ENCODE measurements at regions not wholly inside any gene's neighbourhood (a gene's known extent, or its start where the extent isn't known, plus 50 kb on each side); places are given as distances from the start of the nearest gene placed in this dataset.
A peak's percentile ranks its signal among the peaks of the same experiment; 100 is the strongest.

DNA sequence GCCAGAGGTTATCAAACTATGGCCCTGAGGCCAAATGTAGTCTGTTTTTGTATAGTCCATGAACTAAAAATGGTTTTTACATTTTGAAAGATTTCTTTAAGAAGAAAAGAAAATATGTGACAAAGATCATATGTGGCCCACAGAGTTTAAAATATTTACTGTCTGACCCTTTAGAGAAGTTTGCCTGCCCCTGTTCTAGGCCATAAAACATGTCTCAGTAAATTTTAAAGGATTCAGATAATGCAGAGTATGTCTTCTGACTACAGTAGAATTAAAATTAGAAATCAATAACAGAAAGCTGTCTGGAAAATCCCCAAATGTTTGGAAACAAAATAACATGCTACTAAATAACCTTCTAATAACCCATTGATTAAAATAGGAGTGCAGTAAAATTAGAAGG lies 86.3 kb downstream of the KCNRG start:
- DNase-seq: no peak

DNA sequence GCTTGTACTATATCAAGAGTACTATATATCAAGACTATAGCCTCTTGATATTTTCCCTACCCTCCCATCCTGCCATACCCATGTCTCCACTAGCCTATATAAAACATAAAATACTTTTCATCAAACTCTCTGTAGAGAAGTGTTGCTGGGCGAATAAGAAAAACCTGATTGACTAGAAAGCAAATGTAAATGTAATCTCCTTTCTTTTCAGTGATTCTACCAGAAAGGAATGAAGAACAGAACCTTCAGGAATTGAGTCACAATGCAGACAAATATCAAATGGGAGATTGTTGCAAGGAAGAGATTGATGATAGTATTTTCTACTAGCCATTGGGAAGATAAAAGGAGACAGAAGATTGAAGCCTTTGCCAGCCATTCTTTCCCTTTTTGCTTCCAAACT lies 89.2 kb downstream of the KCNRG start:
- no peak for DNase-seq

GRCh38 chr13:50106559-50106958 lies 91.3 kb downstream of the KCNRG start:
- DNase-seq: no peak

DNA sequence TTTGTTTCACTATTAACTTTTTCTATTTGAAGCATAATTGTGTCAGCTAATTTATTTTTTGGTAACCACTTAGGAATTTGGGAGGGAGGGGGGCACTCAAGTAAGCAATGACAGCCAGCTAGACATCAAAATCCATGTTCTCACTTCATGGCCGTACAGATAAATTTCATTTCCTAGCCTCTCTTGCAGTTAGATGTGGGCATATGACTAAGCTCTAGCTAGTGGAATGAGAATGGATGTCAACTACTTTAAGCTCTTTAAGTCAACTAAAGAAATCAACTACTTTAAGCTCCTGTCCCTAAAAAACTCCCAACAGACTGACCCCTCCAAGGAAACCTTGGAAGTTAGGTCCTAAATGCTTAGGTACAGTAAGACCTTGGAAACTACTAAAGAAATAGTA lies 92.0 kb downstream of the KCNRG start:
- no peak for DNase-seq

DNA sequence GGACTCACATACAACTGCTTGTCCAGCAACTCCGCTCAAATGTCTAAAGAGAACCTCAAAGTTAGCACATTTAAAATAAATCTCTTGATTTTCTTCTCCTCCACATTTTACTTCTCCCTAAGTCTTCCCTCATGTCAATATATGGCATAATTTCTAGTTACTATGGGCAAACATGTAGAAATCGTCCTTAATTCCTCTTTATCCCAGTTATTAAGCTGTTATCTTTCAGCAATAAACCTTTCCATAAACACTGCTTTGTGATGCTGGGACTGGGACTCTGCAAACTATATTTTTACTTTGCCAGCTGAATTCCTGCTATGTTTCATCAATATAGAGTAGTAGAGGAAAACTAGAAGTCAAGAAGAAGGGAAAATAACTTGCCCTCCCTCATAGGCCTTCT lies 99.7 kb downstream of the KCNRG start:
- no peak for DNase-seq

- DNase-seq: no peak
Measured at GRCh38 chr13:50115695-50116094, 100.5 kb downstream of the KCNRG start.

GRCh38 chr13:50116430-50116973 lies 101.3 kb downstream of the KCNRG start:
- no peak for DNase-seq

GRCh38 chr13:50119591-50119990 lies 104.3 kb downstream of the KCNRG start:
- DNase-seq: peak; percentile 18 to 23

- no peak for DNase-seq
Measured at GRCh38 chr13:50122455-50122854, 107.2 kb downstream of the KCNRG start.

GRCh38 chr13:50123002-50123401 lies 107.8 kb downstream of the KCNRG start:
- DNase-seq: no peak

DNA sequence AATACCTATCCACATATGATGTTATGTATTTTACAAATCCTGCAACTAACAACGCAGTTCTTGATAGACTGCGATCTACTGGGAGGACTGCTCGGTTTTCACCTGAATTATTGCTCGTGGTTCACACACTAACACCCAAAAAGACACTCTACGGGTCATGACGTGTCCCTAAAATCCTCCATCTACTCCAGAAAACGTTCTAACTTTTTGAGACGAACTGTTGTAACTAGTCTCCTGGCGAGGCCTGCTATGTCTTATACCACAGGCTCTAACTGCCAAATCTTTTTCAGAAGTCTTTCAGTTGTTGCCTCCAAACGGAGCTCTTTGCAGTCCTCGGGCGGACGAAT lies 108.2 kb downstream of the KCNRG start:
- no peak for DNase-seq

GRCh38 chr13:50123862-50124535 lies 108.8 kb downstream of the KCNRG start:
- DNase-seq: peak; percentile 97

DNA sequence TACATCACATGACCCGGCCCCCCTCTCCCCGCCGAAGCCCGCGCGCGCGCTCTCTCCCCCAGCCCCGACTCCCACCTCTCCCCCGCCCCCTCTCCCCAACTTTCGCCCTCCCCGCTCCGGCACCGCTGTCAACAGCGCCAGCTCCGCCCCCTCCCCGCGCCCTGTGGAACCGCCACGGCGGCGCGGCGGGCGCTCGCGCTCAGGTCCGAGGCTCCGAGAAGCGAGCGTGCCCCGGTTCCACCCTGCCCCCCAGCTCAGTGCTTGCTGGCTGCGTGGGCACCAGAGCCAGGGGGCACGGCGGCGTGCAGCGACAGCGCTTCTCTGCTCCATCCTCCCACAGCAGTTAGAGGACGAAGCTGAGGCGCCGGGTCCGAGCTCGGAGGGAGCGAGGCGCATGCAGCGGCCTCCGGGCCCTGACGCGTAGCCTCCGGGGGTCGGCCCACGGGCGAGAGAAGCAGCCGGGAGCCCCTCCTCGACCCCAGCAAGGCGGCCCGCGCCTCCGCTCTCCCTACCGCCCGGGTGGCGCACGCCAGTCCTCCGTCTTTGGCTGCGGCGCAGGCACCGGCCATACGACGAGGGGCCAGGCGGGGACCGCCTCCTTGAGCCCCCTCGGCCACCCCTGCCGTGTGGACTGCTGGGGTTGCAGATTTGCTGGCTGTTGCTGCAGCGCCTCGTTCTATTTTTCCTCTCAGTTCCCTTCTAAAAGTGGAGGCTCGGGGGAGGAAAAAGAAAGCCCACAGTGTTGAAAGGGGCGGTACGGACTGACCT lies 109.5 kb downstream of the KCNRG start:
- DNase-seq: no peak

GRCh38 chr13:50125304-50125553 lies 110.0 kb downstream of the KCNRG start:
- DNase-seq: no peak

DNA sequence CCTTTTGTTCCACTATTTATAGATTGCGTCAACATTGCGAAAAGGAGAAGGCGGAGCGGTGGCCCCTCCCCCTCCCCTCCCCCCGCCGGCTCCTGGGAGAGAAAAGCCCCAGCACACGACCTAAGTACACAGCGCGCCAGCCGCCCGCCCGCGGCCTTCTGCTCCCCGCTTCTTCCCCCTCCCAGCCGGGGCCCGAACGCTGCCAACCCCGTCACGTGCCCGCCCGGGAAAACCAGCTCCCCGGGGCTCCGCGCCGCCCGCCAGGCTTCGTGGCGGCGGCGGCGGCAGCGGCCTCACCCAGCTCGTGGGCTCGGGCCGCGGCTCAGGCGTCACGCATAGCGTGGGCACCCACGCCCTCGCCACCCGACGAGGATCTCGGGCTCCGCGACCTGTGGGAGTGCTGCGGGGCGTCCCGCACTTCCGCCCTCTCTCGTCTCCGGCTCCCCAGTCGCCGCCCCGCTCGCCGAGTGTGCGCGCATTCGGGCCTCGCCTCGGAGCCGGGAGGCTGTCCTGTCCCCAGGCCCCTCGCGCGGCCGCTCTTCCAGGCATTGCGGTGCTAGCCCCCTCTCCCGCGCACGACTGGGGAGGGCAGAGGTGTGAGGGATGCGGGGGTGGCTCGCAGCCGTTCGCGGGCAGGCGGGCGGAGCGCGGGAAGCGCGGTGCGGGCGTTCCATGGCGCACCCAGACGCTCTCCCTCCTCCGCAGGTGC lies 110.5 kb downstream of the KCNRG start:
- peak; percentile 90 to 91 for DNase-seq

DNA sequence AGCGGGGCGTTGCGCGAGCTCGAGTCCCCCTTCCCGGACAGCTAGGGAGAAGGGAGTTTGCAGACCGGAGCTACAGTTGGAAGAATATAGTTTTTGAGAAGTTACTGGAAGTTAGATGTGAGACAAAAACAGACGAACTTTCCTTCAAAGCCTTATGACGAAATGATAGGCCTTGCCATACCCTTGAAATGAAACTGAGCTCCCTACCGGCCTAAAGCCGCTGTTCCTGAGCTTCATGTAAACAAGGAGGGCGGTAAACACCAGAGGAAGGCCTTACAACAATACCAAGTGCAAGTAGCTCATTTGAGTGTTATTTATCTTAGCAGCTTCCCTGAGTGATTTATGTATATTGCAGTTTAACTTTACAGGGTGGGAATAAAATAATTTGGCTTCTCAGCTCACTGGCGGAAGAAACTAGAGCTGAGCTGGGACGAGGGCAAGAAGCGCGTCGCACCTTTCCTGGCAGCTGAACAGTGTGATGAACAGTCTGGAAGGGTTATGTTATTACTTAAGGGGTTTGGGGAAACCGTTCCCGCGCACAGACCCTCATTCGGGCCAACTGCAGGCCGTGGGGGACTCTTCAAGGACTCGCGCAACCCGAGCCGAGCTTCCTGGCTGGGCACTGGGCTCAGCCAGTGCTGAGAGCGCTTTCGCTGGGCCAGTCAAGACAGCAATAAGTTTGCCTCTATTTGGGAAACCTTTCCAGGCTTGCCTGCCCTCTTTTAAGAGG lies 111.2 kb downstream of the KCNRG start:
- DNase-seq: peak; percentile 35 to 45

DNA sequence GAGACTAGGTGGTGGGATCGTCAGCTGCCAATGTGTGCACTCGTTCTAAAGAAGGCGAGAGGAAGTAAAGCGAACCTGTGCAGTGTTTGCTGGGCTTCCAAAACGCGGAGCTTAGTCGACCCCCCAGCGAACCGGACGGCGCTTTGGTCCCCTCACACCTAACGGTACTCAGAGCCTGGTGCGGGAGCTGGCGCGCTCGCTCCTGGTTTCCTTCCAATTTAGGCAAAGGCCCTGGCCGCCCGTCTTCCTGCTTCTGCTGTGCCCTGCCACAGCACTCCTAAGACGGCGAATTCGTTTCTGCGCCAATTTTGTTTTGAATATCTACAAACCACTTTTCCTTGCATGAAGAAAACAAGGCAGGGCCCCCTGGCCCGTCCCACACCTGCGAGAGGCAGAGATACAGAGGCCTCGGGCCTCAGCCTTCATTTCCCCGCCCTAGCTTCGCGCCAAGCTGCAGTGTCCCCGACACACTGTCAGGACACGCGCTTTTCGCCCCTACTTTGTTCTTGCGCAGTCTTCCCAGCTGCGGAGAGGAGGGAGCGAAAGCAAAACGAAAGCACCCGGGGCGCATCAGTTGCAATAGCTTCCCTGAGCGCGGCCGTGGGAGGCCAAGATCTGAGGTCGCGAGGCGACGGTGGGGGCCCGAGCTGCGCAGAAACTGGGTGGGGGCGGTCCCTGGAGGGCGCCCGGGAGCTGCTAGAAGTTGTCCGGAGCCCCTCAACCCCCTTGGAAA lies 111.9 kb downstream of the KCNRG start:
- DNase-seq: peak; percentile 71 to 72

DNA sequence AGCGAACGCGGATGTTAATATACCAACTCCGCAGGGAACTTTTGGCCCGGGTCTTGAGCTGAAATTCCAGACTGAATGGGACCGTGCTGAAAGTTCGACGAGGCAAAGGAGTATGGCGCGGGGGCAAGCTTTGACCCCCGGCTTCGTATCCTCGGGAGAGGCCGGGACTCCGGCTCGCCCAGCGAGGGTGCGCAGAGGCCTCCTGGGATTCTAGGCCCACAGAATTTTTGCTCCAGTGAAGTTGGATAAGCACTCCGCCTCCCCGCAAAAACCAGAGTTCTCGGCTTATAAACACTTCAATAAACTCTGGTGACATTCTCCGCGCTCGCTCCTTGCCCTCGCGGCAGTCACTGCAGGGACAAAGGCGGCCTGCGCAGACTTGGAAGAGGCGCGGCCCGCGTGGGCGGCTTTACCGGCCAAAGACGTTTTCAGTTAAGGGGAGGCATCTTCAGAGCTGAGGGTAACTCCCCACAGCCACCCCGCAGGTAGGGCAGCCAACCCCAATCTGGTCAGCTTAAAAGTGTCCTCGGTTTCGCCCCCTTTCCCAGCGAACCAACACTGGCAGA lies 112.6 kb downstream of the KCNRG start:
- no peak for DNase-seq

DNA sequence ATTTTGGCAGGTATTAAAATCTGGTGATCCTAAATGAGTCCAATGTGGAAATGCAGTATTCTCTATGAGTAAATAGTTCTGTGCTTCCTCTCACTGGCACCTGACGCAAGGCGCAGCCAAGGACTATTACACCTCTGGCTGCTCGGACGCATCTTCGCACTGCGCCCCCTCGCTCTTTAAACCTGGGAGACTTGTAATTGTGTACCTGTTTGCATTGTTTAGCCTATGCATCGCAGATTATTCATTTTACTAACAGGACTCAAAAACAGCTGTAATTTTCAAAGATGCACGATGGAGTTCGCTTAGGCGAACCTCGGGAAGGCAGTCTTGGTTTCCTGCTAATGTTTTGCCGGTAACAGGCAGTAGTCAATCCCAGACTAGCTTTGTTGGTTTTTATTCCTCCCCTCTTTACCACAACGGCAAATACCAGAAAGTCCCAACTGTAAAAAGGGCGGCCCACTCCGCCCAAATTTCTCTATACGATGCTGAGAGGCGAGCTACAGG lies 113.2 kb downstream of the KCNRG start:
- DNase-seq: no peak

GRCh38 chr13:50129081-50129705 lies 113.9 kb downstream of the KCNRG start:
- peak in 1 of 2 donors; percentile 26 for DNase-seq

DNA sequence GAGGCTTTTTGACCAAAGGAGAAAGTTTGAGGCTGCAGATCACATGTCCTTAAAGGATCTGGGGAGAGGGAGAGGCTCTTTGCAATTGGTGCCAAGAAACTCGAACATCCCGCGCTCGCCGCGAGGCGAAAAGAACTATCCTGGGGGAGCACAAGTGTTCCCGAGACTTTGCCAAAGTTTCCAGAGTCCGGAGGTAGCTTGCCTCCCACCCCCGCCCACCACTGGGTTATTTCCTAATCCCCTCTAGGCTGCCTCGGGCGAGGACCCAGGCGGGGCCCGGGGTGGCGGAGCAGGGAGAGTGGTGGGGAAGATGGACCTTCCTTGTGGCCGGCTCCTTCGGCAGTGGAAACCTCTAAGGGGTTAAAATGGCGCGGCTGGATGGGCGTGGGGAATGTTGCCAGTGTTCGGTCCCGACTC lies 114.5 kb downstream of the KCNRG start:
- DNase-seq: peak in 1 of 2 donors; percentile 39
